ENCODE measurements at regions not wholly inside any gene's neighbourhood (a gene's known extent, or its start where the extent isn't known, plus 50 kb on each side); places are given as distances from the start of the nearest gene placed in this dataset.

GRCh38 chr3:102081572-102082289 lies 232.4 kb downstream of the NFKBIZ start:
- Histone ChIP-seq H4K20me1 (ENCODE audit: insufficient read depth, low read length) (no peaks in the 10 kb centered on the region), H2AFZ (ENCODE audit: insufficient read depth, low read depth, low read length, poor library complexity, severe bottlenecking) (no peak overlapping the region), H3K79me2 (ENCODE audit: insufficient read depth, low read length) (no peaks in the 10 kb centered on the region), H3K4me3 (replicated peaks in 1 of 3; ENCODE audit: low read depth in 2 of 3, low read length in 3 of 3) (no peak overlapping the region), H3K4me1 (ENCODE audit: control insufficient read depth in 1 of 2, insufficient read depth in 2 of 2, low read length in 2 of 2) (peaks cover 8 to 15% of the 10 kb centered on the region in 2 donors), H3K9ac (ENCODE audit: insufficient read depth, low read length, poor library complexity, severe bottlenecking) (no peak overlapping the region), H3K9me3 (replicated peaks in 1 of 2; ENCODE audit: control insufficient read depth in 1 of 2, insufficient read depth in 1 of 2, low read length in 2 of 2) (no peaks in the 10 kb centered on the region), H3K27ac (ENCODE audit: low read depth in 1 of 2, low read length in 2 of 2) (no peak overlapping the region), H3K4me2 (replicated peaks; ENCODE audit: extremely low read depth, low read length, poor library complexity, severe bottlenecking) (no peak overlapping the region), H3K27me3 (ENCODE audit: control insufficient read depth in 2 of 2, insufficient read depth in 2 of 2, low read length in 2 of 2) (no peaks in the 10 kb centered on the region), H3K36me3 (replicated peaks in 1 of 2; ENCODE audit: control insufficient read depth in 1 of 2, insufficient read depth in 2 of 2, low read length in 2 of 2) (no peaks in the 10 kb centered on the region)
- Mint-ChIP-seq H3K9me3 (peaks cover 0 to 2% (median 0%) of the 10 kb centered on the region in 7 donors), H3K36me3 (no peaks in the 10 kb centered on the region), H3K27me3 (ENCODE audit: low read depth in 3 of 3) (peaks cover 0 to 3% (median 2%) of the 10 kb centered on the region in 3 donors), H3K27ac (no peak overlapping the region), H3K4me1 (peaks cover 19% of the 10 kb centered on the region), H3K4me3 (no peak overlapping the region)
- 0% methylated on average over 1 of the region's 3 CpGs for WGBS (ENCODE audit: insufficient coverage)
- DNase-seq: peak; percentile 9 to 22 (median 20)
- intact Hi-C loops (cut with micrococcal nuclease): no loop called here
- TF ChIP-seq CTCF (IDR thresholded peaks at IDR 0.05): no peak

- no peaks in the 10 kb centered on the region for H3K27me3 ChIP-seq (ENCODE audit: control insufficient read depth in 2 of 2, insufficient read depth in 2 of 2, low read length in 2 of 2)
- H3K27ac Mint-ChIP-seq: no peak overlapping the region
Measured at GRCh38 chr3:102083473-102083872, 234.2 kb downstream of the NFKBIZ start.

More at GRCh38 chr3:102083473-102083872, 234.2 kb downstream of the NFKBIZ start:
- H2AFZ ChIP-seq (ENCODE audit: insufficient read depth, low read depth, low read length, poor library complexity, severe bottlenecking): no peak overlapping the region
- H3K79me2 ChIP-seq (ENCODE audit: insufficient read depth, low read length): no peaks in the 10 kb centered on the region
- H3K36me3 ChIP-seq (replicated peaks in 1 of 2; ENCODE audit: control insufficient read depth in 1 of 2, insufficient read depth in 2 of 2, low read length in 2 of 2): no peaks in the 10 kb centered on the region
- peaks cover 0 to 3% (median 2%) of the 10 kb centered on the region in 3 donors for H3K27me3 Mint-ChIP-seq (ENCODE audit: low read depth in 3 of 3)
- H3K9ac ChIP-seq (ENCODE audit: insufficient read depth, low read length, poor library complexity, severe bottlenecking): no peak overlapping the region
- H3K4me1 ChIP-seq (ENCODE audit: control insufficient read depth in 1 of 2, insufficient read depth in 2 of 2, low read length in 2 of 2): peaks cover 8 to 14% of the 10 kb centered on the region in 2 donors
- H4K20me1 ChIP-seq (ENCODE audit: insufficient read depth, low read length): no peaks in the 10 kb centered on the region
- H3K9me3 ChIP-seq (replicated peaks in 1 of 2; ENCODE audit: control insufficient read depth in 1 of 2, insufficient read depth in 1 of 2, low read length in 2 of 2): no peaks in the 10 kb centered on the region
- no peak overlapping the region for H3K4me3 Mint-ChIP-seq
- no peak for TF ChIP-seq CTCF (IDR thresholded peaks at IDR 0.05)
- H3K9me3 Mint-ChIP-seq: peaks cover 0 to 2% (median 0%) of the 10 kb centered on the region in 7 donors
- intact Hi-C loops (cut with micrococcal nuclease): no loop called here
- no peaks in the 10 kb centered on the region for H3K36me3 Mint-ChIP-seq
- H3K4me1 Mint-ChIP-seq: peaks cover 19% of the 10 kb centered on the region
- no CpG with 5 or more reads among the region's 2 CpGs for WGBS (ENCODE audit: insufficient coverage)
- no peak overlapping the region for H3K4me3 ChIP-seq (replicated peaks in 1 of 3; ENCODE audit: low read depth in 2 of 3, low read length in 3 of 3)
- H3K27ac ChIP-seq (ENCODE audit: low read depth in 1 of 2, low read length in 2 of 2): no peak overlapping the region
- no peak for DNase-seq
- no peak overlapping the region for H3K4me2 ChIP-seq (replicated peaks; ENCODE audit: extremely low read depth, low read length, poor library complexity, severe bottlenecking)
